ENCODE measurements at regions not wholly inside any gene's neighbourhood (a gene's known extent, or its start where the extent isn't known, plus 50 kb on each side); places are given as distances from the start of the nearest gene placed in this dataset.
"Not testable (repeated sequence)": the region's sequence is repeated elsewhere in the genome, so short reads cannot be mapped to it uniquely, and the experiment has no call there.

GRCh38 chr18:27510036-27510633, 325.0 kb upstream of the CHST9 start:
- H3K27ac Mint-ChIP-seq; H3K4me1 Mint-ChIP-seq; DNase-seq; H3K27me3 Mint-ChIP-seq; H3K36me3 Mint-ChIP-seq; H3K9me3 Mint-ChIP-seq (ENCODE audit: low read depth); ATAC-seq; CTCF ChIA-PET; H3K4me3 Mint-ChIP-seq: not testable (repeated sequence)

GRCh38 chr18:27501671-27502070, 316.6 kb upstream of the CHST9 start:
- H3K27me3 Mint-ChIP-seq = no peaks in the 10 kb centered on the region
- H3K4me1 Mint-ChIP-seq = no peaks in the 10 kb centered on the region
- no peaks in the 10 kb centered on the region for H3K36me3 Mint-ChIP-seq
- CTCF ChIA-PET = no interaction called here
- ATAC-seq = no peak
- no peak overlapping the region for H3K27ac Mint-ChIP-seq
- DNase-seq = no peak
- H3K4me3 Mint-ChIP-seq = no peak overlapping the region
- peaks cover 11% of the 10 kb centered on the region for H3K9me3 Mint-ChIP-seq (ENCODE audit: low read depth)

- DNase-seq (no peak), ATAC-seq (no peak)
- Mint-ChIP-seq H3K27ac (no peak overlapping the region), H3K4me1 (no peaks in the 10 kb centered on the region), H3K27me3 (no peaks in the 10 kb centered on the region), H3K4me3 (no peak overlapping the region), H3K36me3 (no peaks in the 10 kb centered on the region), H3K9me3 (ENCODE audit: low read depth) (peaks cover 5% of the 10 kb centered on the region)
- CTCF ChIA-PET = no interaction called here
Observed at GRCh38 chr18:27500531-27500930, 315.4 kb upstream of the CHST9 start.

- DNase-seq (no peak), ATAC-seq (no peak)
- no peak overlapping the region for H3K27ac Mint-ChIP-seq
- no peak overlapping the region for H3K4me3 Mint-ChIP-seq
- no peaks in the 10 kb centered on the region for H3K36me3 Mint-ChIP-seq
- no peaks in the 10 kb centered on the region for H3K4me1 Mint-ChIP-seq
- peaks cover 3% of the 10 kb centered on the region for H3K9me3 Mint-ChIP-seq (ENCODE audit: low read depth)
- H3K27me3 Mint-ChIP-seq = no peaks in the 10 kb centered on the region
- CTCF ChIA-PET = no interaction called here
Observed at GRCh38 chr18:27497246-27497645, 312.1 kb upstream of the CHST9 start.

GRCh38 chr18:27493182-27493581, 308.1 kb upstream of the CHST9 start:
- CTCF ChIA-PET = no interaction called here
- Mint-ChIP-seq H3K9me3 (ENCODE audit: low read depth) (peaks cover 7% of the 10 kb centered on the region), H3K27ac (no peak overlapping the region), H3K27me3 (no peaks in the 10 kb centered on the region), H3K4me1 (no peaks in the 10 kb centered on the region), H3K4me3 (no peak overlapping the region), H3K36me3 (no peaks in the 10 kb centered on the region)
- DNase-seq = no peak
- ATAC-seq = no peak

GRCh38 chr18:27491772-27492171, 306.7 kb upstream of the CHST9 start:
- no peaks in the 10 kb centered on the region for H3K36me3 Mint-ChIP-seq
- CTCF ChIA-PET = no interaction called here
- no peak overlapping the region for H3K27ac Mint-ChIP-seq
- H3K27me3 Mint-ChIP-seq = no peaks in the 10 kb centered on the region
- H3K4me1 Mint-ChIP-seq = no peaks in the 10 kb centered on the region
- H3K9me3 Mint-ChIP-seq (ENCODE audit: low read depth) = peaks cover 7% of the 10 kb centered on the region
- H3K4me3 Mint-ChIP-seq = no peak overlapping the region
- no peak for ATAC-seq
- no peak for DNase-seq

- Mint-ChIP-seq H3K4me1 (no peaks in the 10 kb centered on the region), H3K27ac (no peak overlapping the region), H3K4me3 (no peak overlapping the region), H3K36me3 (no peaks in the 10 kb centered on the region), H3K27me3 (no peaks in the 10 kb centered on the region), H3K9me3 (ENCODE audit: low read depth) (peaks cover 11% of the 10 kb centered on the region)
- ATAC-seq (no peak), DNase-seq (no peak)
- CTCF ChIA-PET = no interaction called here
Observed at GRCh38 chr18:27483276-27483675, 298.2 kb upstream of the CHST9 start.

GRCh38 chr18:27478459-27478858, 293.4 kb upstream of the CHST9 start:
- no peak for ATAC-seq

GRCh38 chr18:27473318-27473717, 288.2 kb upstream of the CHST9 start:
- Mint-ChIP-seq H3K4me3 (no peak overlapping the region), H3K4me1 (no peaks in the 10 kb centered on the region), H3K36me3 (no peaks in the 10 kb centered on the region), H3K27ac (no peak overlapping the region), H3K27me3 (no peaks in the 10 kb centered on the region), H3K9me3 (ENCODE audit: low read depth) (peaks cover 11% of the 10 kb centered on the region)
- CTCF ChIA-PET = no interaction called here
- DNase-seq (no peak), ATAC-seq (no peak)

More at GRCh38 chr18:27478459-27478858, 293.4 kb upstream of the CHST9 start:
- H3K9me3 Mint-ChIP-seq (ENCODE audit: low read depth) = peaks cover 13% of the 10 kb centered on the region
- H3K27me3 Mint-ChIP-seq = no peaks in the 10 kb centered on the region
- CTCF ChIA-PET = interaction anchor here (0.6 kb wide), 1 partner anchor 727 kb away, joined by 3 read pairs; no protein-coding TSS in a partner anchor
- no peak overlapping the region for H3K27ac Mint-ChIP-seq
- DNase-seq = no peak
- no peaks in the 10 kb centered on the region for H3K36me3 Mint-ChIP-seq
- no peak overlapping the region for H3K4me3 Mint-ChIP-seq
- no peaks in the 10 kb centered on the region for H3K4me1 Mint-ChIP-seq

GRCh38 chr18:27467073-27467472, 282.0 kb upstream of the CHST9 start:
- CTCF ChIA-PET = no interaction called here
- no peak overlapping the region for H3K27ac Mint-ChIP-seq
- no peaks in the 10 kb centered on the region for H3K36me3 Mint-ChIP-seq
- H3K4me3 Mint-ChIP-seq = no peak overlapping the region
- H3K27me3 Mint-ChIP-seq = no peaks in the 10 kb centered on the region
- DNase-seq = no peak
- peaks cover 5% of the 10 kb centered on the region for H3K9me3 Mint-ChIP-seq (ENCODE audit: low read depth)
- H3K4me1 Mint-ChIP-seq = no peaks in the 10 kb centered on the region
- no peak for ATAC-seq

- H3K4me1 Mint-ChIP-seq = no peaks in the 10 kb centered on the region
- CTCF ChIA-PET = no interaction called here
- ATAC-seq (no peak), DNase-seq (no peak)
- no peak overlapping the region for H3K4me3 Mint-ChIP-seq
- H3K27ac Mint-ChIP-seq = no peak overlapping the region
- peaks cover 6% of the 10 kb centered on the region for H3K9me3 Mint-ChIP-seq (ENCODE audit: low read depth)
- no peaks in the 10 kb centered on the region for H3K36me3 Mint-ChIP-seq
- no peaks in the 10 kb centered on the region for H3K27me3 Mint-ChIP-seq
Observed at GRCh38 chr18:27461957-27462356, 276.8 kb upstream of the CHST9 start.

GRCh38 chr18:27449104-27449503, 264.0 kb upstream of the CHST9 start:
- Mint-ChIP-seq H3K4me1 (no peaks in the 10 kb centered on the region), H3K9me3 (ENCODE audit: low read depth) (peaks cover 3% of the 10 kb centered on the region), H3K27me3 (no peaks in the 10 kb centered on the region), H3K4me3 (no peak overlapping the region), H3K27ac (no peak overlapping the region), H3K36me3 (no peaks in the 10 kb centered on the region)
- DNase-seq = no peak
- ATAC-seq = no peak
- CTCF ChIA-PET = no interaction called here

- H3K27ac Mint-ChIP-seq = no peak overlapping the region
- CTCF ChIA-PET = no interaction called here
- no peaks in the 10 kb centered on the region for H3K36me3 Mint-ChIP-seq
- H3K9me3 Mint-ChIP-seq (ENCODE audit: low read depth) = no peaks in the 10 kb centered on the region
- no peaks in the 10 kb centered on the region for H3K27me3 Mint-ChIP-seq
- no peak overlapping the region for H3K4me3 Mint-ChIP-seq
- DNase-seq = no peak
- no peak for ATAC-seq
- no peaks in the 10 kb centered on the region for H3K4me1 Mint-ChIP-seq
Observed at GRCh38 chr18:27447930-27448329, 262.8 kb upstream of the CHST9 start.

- CTCF ChIA-PET = no interaction called here
- H3K27ac Mint-ChIP-seq = no peak overlapping the region
- ATAC-seq (no peak), DNase-seq (no peak)
- no peaks in the 10 kb centered on the region for H3K27me3 Mint-ChIP-seq
- no peaks in the 10 kb centered on the region for H3K9me3 Mint-ChIP-seq (ENCODE audit: low read depth)
- no peaks in the 10 kb centered on the region for H3K36me3 Mint-ChIP-seq
- H3K4me1 Mint-ChIP-seq = no peaks in the 10 kb centered on the region
- no peak overlapping the region for H3K4me3 Mint-ChIP-seq
Observed at GRCh38 chr18:27447451-27447881, 262.4 kb upstream of the CHST9 start.

- Mint-ChIP-seq H3K27me3 (no peaks in the 10 kb centered on the region), H3K4me3 (no peak overlapping the region), H3K4me1 (no peaks in the 10 kb centered on the region), H3K36me3 (no peaks in the 10 kb centered on the region), H3K9me3 (ENCODE audit: low read depth) (peaks cover 7% of the 10 kb centered on the region), H3K27ac (no peak overlapping the region)
- CTCF ChIA-PET = no interaction called here
- no peak for ATAC-seq
- no peak for DNase-seq
Observed at GRCh38 chr18:27430595-27430994, 245.5 kb upstream of the CHST9 start.

Data from activated CD8-positive, alpha-beta memory T cell treated with anti-CD3 and anti-CD28 coated beads, Interleukin-2, amount 10 ng/mL, durations not matched to agents 7 days and 5 days (primary cell).